NCI-H774 (cell line): ENCODE measurements at regions not wholly inside any gene's neighbourhood (a gene's known extent, or its start where the extent isn't known, plus 50 kb on each side); places are given as distances from the start of the nearest gene placed in this dataset.

ENCODE experiments used
- DNase-seq: peaks from one replicate; lab custom pipeline; 2025; lab: John Stamatoyannopoulos, UW

DNA sequence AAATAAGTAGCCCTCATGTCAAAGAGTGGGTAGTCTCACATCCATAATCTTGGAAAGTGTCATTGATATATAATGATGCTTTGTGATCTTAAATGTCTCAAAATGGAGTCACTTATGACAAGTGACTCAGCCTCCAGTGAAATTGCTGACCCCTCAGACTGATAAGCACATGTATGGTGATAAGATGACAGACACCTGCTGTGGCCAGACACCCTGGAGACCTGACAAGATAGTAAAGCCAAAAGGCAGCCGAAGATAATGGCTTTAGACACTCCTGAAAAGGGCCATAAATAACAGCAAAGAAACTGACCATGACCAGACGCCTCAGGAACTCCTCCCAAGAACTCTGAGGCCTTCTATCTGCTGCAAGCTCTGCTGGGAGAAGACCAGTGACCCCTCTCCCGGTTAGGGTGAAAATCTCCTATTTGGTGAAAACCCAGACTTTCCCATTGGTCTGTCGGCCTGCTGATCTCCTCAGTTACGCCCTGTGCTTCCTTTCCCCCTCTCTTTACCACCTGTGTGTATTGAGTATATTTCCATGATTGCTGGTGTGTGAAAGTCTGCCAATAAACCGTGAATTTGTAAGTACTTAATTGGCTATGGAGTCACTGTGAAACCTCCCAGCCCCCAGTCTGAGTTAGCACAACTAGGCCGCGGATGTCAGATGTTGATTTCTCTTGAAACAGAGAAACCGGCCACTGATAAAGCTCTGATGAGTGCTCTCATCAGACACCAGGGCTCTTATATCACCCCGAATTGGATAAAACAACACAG is 226.7 kb upstream of the MYOCD start:
- DNase-seq: no peak

DNA sequence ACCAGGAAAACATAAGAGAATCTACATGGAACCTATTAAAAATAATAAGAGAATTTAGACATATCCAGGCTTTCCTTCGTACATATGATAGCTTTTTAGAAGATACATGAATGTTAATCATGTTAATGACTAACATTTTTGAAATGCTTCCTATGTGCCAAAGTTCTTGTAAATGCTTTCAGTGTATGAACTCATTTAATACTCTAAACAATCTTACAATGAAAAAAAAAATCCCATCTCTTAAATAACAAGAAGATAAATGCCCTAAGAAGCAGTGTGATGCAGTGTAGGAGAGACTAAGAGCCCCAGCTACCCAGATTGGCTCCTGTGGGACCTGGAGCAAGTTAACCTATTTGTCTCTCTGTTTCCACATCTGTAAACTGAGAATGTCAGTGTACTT is 220.4 kb upstream of the MYOCD start:
- DNase-seq: no peak

DNA sequence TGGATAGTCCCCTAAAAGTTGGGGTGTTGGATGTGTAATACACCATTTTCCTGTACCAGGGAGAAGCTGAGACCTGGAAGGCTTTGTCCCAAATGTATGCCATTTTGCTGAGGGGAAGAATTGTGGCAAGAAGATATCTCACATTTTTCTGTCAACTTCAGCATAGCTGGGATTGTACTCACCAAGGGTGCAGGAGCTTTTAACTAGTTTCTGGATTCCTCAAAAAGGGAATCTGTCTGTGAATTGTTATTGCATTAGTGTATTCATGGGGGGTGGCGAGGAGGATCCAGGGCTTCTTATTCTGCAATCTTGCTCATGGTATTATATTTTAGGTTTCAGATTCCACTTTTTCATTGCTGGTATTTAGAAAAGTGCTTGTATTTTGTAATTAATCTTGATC is 208.2 kb upstream of the MYOCD start:
- no peak for DNase-seq

DNA sequence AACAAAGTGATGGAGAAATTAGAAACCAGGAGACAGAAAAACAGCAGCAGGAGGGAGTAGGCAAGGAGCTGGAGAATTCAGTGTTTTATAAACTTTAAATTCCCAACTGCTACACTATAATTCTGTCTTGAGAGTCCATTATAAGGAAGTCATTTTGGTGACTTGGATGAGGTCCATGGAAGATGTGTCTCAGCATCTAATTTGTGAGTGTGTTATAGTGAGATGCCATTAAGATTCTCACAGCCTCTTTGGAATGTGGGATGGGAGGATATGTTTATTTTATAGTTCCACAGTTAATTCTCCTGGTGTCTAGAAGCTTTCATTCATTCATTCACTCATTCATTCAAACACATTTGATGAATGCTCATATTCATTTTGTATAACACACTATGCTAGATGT is 206.0 kb upstream of the MYOCD start:
- DNase-seq: no peak

DNA sequence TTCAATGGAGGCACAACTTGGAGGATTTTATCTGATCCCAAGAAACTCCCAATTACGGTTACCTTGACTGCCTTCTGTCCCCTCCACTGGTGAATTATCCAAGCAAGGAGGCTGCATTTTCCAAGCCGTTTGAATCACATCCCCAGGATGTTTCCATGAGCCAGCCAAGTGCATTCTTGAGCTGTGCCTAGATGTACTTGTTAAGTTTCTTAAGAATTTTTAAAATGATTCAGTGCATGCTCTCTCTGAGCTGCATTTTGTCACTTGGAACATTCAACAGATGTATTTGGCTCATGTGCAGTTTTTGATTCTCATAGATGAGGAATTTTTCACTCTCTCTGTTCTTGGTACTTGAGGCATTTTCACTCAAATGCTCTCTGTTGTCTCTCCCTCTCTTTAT is 202.6 kb upstream of the MYOCD start:
- DNase-seq: no peak

DNA sequence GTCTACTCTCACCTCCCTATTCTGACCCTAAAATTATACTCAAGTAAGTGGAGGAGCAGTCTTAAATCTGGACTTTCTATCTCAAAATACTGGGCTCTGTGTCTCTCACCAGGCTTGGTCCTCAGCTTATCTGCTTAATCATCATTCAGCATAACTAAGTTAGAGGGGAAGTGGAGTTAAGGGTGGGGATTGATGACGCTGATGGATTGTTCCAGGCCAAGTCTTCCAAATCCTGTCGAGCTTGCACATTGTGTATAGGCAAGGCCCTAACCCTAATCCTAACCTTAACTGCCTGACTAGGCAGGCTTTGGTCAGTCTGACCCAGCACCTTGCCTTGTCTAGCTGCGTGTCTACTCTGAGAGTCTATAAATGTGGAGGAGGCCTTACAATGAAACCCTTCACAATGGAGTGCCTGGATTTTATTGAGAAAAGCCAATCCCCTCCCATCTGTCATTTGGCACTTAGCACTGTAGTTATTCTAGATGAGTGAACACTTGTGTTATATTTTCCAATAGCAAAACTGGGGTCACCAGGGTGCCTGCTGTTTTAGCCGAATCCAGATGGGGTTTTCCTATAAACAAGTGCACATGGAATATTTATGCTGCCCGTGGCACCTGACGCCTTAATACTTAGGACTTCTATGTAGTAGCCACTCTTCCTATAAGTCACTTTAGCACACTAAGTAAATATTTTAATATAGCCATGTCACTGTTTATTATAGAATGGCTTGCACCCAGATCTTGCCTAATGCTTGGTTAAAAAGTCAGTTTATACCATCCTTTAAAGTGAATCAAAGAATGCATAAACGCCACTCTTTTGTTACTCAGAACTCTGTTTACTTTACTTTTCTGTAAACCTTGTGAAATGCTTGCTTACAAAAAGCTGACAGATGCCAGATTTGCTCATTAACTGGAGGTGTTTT is 193.2 kb upstream of the MYOCD start:
- peak; percentile 0 for DNase-seq

DNA sequence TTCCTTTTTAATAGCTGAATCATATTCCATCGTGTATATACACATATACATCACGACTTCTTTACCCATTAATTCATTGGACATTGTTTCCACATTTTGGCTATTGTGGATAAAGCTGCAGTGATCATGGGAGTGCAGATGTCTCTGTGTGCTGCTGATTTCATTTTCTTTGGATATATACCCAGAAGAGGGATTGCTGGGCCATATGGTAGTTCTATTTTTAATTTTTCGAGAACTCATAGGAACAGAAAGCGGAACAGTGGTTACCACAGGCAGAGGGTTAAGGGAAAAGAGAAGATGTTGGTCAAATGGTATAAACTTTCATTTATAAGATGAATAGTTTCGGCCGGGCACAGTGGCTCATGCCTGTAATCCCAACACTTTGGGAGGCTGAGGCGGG is 187.4 kb upstream of the MYOCD start:
- no peak for DNase-seq

DNA sequence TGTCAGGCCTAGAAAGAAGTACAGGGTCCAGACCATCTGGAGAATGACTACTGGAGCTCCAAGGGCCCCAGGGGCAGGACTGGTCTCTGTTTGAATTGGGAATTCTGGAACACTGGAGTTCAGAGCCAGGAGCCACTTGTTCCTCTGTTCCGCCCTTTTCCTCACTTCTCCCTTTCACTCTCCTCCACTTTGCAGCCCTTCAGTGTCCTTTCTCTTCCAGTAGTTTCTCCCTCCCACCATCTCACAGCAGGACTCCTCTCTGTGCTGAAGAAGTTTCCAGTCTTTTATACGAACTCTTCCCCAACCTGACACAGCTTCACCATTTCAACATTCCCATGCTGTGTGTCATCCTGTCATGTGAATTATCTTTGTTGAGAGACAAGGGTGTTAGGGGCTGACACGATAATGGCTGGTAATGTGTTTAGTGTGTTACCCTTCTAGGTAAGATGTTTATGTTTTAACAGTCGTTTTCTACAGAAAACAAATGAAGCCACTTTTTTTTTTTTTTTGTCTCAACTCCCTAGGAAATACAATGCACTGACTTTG is 180.3 kb upstream of the MYOCD start:
- no peak for DNase-seq

DNA sequence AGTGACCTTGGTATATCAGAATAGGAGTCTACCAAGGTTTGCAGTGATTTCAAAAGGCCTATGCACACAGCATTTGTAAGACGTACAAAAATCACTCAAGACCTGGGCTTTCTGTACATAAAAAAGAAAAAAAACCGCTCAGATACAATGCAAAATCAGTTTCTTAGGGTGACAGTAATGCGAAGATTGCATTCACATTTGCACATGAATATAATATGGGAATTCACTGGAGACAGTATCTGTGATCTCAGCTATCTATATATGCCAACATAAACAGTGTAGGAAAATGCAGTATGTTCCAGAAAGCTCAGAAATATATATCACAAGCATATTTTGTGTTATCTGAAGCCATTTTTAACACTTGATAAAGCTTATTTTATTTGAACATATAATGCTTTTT is 176.4 kb upstream of the MYOCD start:
- no peak for DNase-seq

DNA sequence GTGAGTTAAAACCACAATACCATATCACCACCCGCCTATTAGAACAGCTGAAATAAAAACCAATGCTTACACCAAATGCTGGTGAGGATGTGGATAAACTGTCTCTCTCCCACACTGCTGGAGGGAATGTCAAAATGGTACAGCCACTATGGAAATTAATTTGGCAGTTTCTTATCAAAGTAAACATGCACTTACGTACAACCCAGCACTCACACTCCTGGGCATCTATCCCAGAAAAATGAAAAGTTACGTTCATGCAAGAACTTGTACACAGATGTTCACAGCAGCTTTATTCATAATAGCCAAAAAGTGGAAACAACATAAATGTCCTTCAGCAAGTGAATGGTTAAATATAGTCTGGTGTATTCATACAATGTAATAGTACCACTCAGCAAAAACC is 173.2 kb upstream of the MYOCD start:
- DNase-seq: no peak

DNA sequence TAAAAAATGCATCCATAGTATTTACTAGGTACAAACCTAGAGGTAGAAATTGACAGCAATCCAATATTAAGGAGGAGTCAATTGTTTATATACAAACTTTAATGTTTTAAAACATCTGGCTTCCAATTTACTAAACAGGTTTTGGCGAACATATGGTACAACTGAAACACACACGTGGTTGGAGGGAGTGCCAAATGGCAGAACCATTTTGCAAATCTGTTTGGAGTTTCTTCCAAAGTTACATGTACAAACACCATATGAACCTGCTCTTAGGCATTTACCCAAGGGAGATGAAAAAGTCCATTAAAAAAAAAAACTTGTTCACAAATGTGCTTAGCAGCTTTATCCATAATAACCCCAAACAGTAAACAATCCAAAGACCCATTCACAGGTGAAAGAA is 159.8 kb upstream of the MYOCD start:
- no peak for DNase-seq

DNA sequence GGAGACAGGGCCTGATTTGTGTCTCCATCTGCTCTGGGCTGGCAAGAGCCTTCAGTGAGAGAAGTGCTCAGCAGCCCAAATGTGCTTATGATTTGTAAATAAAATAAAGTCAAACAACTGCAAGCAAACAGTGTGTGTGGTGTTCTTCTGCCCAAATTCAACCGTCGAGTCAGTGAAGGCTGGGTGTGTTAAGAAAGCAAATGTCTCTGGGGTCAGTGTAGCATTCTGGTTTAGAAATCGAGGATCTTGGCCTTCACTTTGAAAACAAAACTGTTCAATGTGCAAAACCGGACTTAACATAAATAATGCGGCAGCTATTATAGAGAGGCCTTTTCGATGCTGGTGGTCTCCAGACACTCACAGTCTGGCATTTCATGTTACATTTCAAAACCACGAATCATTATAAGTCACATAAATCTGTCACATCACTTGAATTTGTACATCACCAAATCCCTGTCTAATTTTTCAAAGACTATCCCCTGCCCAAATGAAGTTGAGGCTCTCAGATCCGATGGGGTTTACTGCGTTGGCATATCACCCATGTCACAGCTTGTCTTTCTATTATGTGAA is 158.6 kb upstream of the MYOCD start:
- DNase-seq: no peak

DNA sequence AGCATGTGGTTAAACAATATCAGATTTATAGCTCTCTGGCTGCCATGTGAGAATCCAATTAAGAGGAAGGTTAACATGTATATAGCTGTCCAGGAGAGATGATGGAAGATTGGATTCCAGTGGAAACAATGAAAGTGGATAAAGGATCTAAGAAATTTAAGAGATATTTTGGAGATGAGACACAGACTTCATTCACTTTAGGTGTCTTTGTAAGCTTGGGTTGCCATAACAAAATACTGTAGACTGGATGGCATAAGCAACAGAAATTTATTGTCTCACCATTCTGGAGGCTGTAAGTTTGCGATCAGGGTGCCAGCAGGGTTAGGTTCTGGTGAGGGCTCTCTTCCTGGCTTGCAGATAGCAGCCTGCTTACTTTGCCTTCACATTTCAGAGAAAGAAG is 155.9 kb upstream of the MYOCD start:
- DNase-seq: no peak

DNA sequence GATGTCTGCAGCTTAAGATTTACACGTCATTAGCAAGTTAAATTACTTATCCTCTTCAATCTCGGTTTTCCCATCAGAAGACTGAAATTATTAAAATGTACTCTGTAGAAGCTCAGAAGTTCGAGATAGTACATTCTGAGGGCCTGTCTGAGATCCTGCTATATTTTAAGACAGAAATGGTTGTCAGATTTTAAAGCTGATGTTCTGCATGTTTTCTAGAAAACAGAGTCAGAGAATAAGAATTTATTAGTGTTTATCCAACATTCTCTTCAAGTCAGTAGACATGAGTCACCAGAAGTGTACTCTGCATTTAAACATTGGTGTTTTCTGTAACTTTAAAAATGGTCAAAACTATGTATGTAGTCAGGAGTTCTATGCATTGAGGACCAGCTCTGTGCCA is 155.2 kb upstream of the MYOCD start:
- DNase-seq: no peak

DNA sequence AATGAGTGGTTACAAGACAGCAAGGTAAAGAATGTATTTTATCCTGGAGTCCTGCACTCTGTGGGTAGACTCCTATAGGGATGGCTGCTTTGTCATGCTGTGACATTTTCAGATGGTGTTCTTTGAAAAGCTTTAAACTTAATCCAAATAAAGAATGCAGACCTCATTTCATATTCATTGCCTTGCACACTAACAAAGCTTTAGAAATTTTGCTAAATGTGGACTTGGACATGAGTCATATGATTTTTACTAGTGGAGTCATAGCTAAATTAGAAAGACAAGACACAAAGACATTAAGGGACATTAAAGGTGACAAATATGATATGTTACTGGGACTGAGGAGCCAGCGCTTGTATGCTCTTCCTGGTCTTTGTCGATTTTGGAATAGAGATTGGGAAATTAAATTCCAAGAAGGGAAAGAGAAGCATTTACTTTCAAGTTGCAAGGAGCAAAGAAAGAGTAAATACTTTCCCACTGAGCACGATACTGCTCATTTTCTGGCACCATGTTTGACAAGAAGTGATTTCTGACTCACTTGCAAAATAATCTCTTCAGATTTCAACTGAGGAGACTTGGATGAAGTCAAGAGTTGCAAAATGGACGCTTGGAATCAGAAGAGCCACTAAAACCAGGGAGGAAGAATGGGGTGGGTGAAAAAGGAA is 152.9 kb upstream of the MYOCD start:
- DNase-seq: no peak

DNA sequence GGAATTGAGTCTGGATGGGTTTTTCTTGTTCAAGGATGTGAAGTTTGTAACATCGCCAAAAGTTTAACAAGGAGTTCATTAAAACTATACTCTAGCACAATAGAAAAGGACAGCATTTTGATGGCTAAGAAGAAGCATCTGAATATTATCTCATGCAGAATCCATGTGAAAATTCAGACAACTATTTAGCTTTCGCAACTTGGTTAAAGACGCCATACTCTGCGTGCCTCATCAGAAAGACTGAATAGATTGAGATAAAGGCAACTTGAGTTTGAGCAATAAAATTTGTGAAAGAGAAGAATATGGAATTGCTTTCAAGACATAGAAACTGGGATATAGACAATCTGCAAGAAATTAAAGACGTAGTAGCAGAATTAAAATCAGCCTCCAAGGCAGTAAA is 151.1 kb upstream of the MYOCD start:
- no peak for DNase-seq

DNA sequence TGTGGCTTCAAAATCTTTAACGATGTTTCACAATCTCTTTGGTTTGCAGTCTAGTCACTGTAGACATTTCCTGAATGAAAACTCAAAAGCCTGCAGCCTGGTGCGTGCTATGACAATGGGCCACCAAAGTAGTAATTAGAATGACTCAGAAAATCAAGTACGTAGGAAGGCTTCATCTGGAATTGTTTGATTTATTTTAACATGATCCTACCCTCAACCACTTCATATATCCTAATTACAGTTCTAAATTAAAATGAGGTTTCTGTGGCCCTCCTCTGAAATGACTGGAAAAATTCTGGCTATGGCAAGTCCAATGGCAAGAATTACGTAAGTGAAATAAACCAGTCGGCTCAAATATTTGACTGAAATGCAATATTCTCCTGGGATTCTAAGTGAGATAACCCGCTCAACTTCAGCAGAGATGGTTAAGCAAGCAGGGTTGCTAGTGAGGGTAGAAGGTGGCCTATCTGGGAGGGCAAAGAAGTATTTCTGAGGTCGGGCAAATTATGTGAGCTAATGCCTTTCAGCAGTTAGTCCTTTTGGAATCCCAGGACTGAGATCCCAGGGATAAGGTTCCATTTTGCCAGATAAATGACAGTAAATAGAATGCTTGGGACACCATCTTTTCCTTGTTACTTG is 145.6 kb upstream of the MYOCD start:
- peak; percentile 34 for DNase-seq

DNA sequence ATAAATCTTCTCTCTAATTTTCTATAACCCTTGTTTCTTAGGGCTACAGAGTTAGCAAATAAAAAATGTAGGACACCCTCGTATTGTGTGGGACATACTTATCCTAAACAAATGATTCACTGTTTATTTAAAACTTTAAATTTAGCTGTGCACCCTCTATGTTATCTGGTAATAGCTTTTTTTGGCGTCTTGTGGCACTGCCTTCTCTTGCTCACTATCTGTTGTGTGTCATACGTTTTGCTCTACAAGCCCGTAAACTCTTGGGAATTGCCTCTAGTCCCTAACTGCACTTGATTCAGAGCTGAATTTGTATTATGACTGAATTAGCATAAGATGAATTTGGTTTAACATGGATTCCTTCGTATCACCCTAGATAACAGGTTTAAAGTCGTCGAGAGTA is 144.3 kb upstream of the MYOCD start:
- DNase-seq: no peak

DNA sequence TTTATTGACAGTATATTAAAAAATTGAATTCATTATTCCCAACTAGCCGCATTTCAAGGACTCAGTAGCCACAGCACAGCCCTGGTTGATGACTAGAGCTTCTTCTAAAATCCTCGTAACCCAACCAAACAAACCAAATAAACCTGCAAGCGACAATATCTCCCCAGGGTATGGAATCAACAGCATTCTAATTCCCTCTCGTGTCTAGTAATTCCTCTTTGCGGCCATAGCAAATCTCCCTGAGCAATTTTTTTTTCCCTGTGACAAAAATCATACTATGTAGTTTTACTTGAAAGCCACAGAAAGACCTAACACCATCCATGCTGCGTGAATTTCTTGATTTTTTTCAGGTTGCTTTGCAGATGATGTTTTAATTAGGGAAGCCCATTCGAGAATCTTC is 143.4 kb upstream of the MYOCD start:
- no peak for DNase-seq

DNA sequence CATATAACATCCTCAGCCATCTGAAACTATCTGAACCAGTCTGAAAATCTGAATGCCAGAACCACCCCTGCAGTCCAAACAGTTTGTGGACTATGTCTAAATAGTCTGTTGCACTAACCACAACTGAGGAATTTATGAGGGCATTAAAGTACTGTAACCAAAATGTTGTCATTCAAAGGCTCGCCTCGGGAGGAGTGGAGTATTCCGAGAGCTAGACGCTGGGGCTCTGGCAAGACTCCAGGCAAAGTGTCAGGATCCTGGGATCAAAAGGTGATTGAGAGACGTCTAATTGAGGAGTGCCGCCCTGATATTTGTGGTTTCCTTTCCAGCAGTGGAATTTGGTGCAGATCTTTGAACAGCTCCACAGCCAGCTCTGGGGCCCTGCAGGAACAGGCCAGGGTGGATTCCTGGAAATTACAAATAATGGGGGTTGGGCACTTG is 142.9 kb upstream of the MYOCD start:
- DNase-seq: no peak

DNA sequence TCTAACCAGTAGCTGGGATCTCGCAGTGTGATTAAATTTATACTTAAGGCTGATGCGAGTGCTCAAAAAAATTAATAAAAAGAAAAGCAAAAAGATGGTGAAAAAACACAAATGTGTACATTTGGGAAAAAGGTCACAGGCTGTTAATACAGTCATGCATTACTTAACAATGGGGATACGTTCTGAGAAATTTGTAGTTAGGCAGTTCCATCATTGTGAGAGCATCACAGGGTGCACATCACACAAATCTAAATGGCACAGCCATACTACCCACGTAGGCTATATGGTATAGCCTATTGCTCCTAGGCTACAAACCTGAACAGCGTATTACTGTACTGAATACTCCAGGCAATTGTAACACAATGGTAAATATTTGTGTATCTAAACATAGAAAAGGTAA is 142.4 kb upstream of the MYOCD start:
- no peak for DNase-seq

DNA sequence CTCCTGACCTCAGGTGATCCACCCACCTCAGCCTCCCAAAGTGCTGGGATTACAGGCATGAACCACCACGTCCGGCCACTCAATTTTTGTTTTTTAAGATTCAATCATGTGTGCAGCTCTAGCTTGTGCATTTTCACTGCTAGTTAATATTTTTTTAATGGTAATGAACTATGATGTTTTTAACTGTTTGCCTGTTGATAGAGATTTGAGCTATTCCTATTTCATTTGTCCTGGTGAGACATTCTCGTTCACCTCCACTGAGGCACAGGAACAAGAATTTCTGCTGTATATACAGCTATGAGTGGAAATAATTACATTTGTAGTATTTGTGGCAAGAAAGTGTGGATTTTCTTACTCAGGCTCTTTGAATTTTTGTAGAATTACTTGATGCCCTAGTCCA is 137.7 kb upstream of the MYOCD start:
- no peak for DNase-seq
